Liver (tissue), 8 donors: ENCODE measurements at regions not wholly inside any gene's neighbourhood (a gene's known extent, or its start where the extent isn't known, plus 50 kb on each side); places are given as distances from the start of the nearest gene placed in this dataset.

Experiments used
- DNase-seq: peaks from one replicate; pipeline ENCODE4 v3.0.0-alpha.2; 2017; ENCODE audit warnings: low spot score
- H3K27ac ChIP-seq, 2 donors: one replicate each; pipeline ENCODE4 v1.7.0; 2013; ENCODE audit warnings: inconsistent platforms in 2 of 2, low read length in 2 of 2, control low read depth in 1 of 2, low read depth in 1 of 2, mild to moderate bottlenecking in 1 of 2
- H3K27me3 ChIP-seq, 4 donors: one replicate each; pipeline versions ENCODE4 v1.6.1 to v1.7.0; 2013; ENCODE audit warnings: low read length in 3 of 4, inconsistent platforms in 1 of 4, mild to moderate bottlenecking in 1 of 4, moderate library complexity in 1 of 4; ENCODE audit not compliant: control insufficient read depth in 4 of 4, insufficient read depth in 4 of 4
- H3K36me3 ChIP-seq, 4 donors: one replicate each; pipeline versions ENCODE4 v1.6.1 to v1.7.0; 2013; ENCODE audit warnings: low read length in 3 of 4, mild to moderate bottlenecking in 3 of 4, low read depth in 1 of 4, moderate library complexity in 1 of 4; ENCODE audit not compliant: control insufficient read depth in 4 of 4, insufficient read depth in 3 of 4
- H3K4me1 ChIP-seq, 4 donors: one replicate each; pipeline versions ENCODE4 v1.6.1 to v1.7.0; 2013; ENCODE audit warnings: low read length in 3 of 4, mild to moderate bottlenecking in 3 of 4, moderate library complexity in 1 of 4; ENCODE audit not compliant: control insufficient read depth in 4 of 4, insufficient read depth in 4 of 4
- H3K4me3 ChIP-seq, 3 donors: one replicate each; pipeline versions ENCODE4 v1.6.1 to v1.7.0; 2013; ENCODE audit warnings: low read length in 3 of 3, control low read depth in 1 of 3, low read depth in 1 of 3, mild to moderate bottlenecking in 1 of 3
- H3K9ac ChIP-seq, 2 donors: one replicate each; pipeline ENCODE4 v1.7.0; 2013; ENCODE audit warnings: low read length in 2 of 2, mild to moderate bottlenecking in 2 of 2, moderate library complexity in 2 of 2, control low read depth in 1 of 2, low read depth in 1 of 2
- H3K9me3 ChIP-seq, 4 donors: one replicate each; pipeline versions ENCODE4 v1.6.1 to v1.7.0; 2013; ENCODE audit warnings: low read length in 3 of 4; ENCODE audit not compliant: control insufficient read depth in 4 of 4
- ATF3 ChIP-seq: IDR thresholded peaks from 2 replicates; pipeline ENCODE4 v1.6.1; 2016; ENCODE audit warnings: antibody characterized with exemption
- CTCF ChIP-seq: fragments of 150-350 bp; IDR thresholded peaks from 2 replicates; pipeline ENCODE4 v1.5.1; 2017; ENCODE audit warnings: improper control_type of control experiment, low read depth, low read length; ENCODE audit not compliant: missing input control
- FOXA1 ChIP-seq: IDR thresholded peaks from 2 replicates; pipeline ENCODE4 v1.6.1; 2016; ENCODE audit warnings: antibody characterized with exemption
- FOXA2 ChIP-seq: IDR thresholded peaks from 2 replicates; pipeline ENCODE4 v1.6.1; 2016; ENCODE audit warnings: antibody characterized with exemption
- GABPA ChIP-seq, 2 donors: IDR thresholded peaks in 1 of 2; conservative IDR thresholded peaks in 1 of 2; 2 replicates each; pipeline ENCODE4 v1.6.1; 2016; ENCODE audit warnings: antibody characterized with exemption in 2 of 2, mild to moderate bottlenecking in 1 of 2, moderate library complexity in 1 of 2
- HNF4A ChIP-seq, 2 donors: conservative IDR thresholded peaks; 2 replicates each; pipeline ENCODE4 v1.6.1; 2016; ENCODE audit warnings: antibody characterized with exemption in 2 of 2, mild to moderate bottlenecking in 2 of 2
- HNF4G ChIP-seq: IDR thresholded peaks from 2 replicates; pipeline ENCODE4 v1.6.1; 2016; ENCODE audit warnings: antibody characterized with exemption
- JUND ChIP-seq, 2 donors: IDR thresholded peaks; 2 replicates each; pipeline ENCODE4 v1.6.1; 2016; ENCODE audit warnings: antibody characterized with exemption in 2 of 2
- MAX ChIP-seq: IDR thresholded peaks from 2 replicates; pipeline ENCODE4 v1.6.1; 2016; ENCODE audit warnings: antibody characterized with exemption
- NR2F2 ChIP-seq: IDR thresholded peaks from 2 replicates; pipeline ENCODE4 v1.6.1; 2016; ENCODE audit warnings: antibody characterized with exemption
- RAD21 ChIP-seq, 2 donors: IDR thresholded peaks; 2 replicates each; pipeline ENCODE4 v1.6.1; 2016; ENCODE audit warnings: antibody characterized with exemption in 2 of 2, mild to moderate bottlenecking in 2 of 2
- REST ChIP-seq: IDR thresholded peaks from 2 replicates; pipeline ENCODE4 v1.6.1; 2016; ENCODE audit warnings: antibody characterized with exemption, mild to moderate bottlenecking
- RXRA ChIP-seq, 2 donors: IDR thresholded peaks; 2 replicates each; pipeline ENCODE4 v1.6.1; 2017 to 2018; ENCODE audit warnings: antibody characterized with exemption in 2 of 2, mild to moderate bottlenecking in 1 of 2
- SP1 ChIP-seq: IDR thresholded peaks from 2 replicates; pipeline ENCODE4 v1.6.1; 2018; ENCODE audit warnings: antibody characterized with exemption, mild to moderate bottlenecking
- YY1 ChIP-seq: IDR thresholded peaks from 2 replicates; pipeline ENCODE4 v1.6.1; 2016; ENCODE audit warnings: antibody characterized with exemption, mild to moderate bottlenecking
- ZBTB33 ChIP-seq: IDR thresholded peaks from 2 replicates; pipeline ENCODE4 v1.6.1; 2016; ENCODE audit warnings: antibody characterized with exemption
- WGBS: extraction: QIAGEN DNeasy Blood & Tissue Kit; methylation state at CpG from one replicate; pipeline ENCODE4 v1.1.7; 2013; 5-methylcytosine and 5-hydroxymethylcytosine counted together
- donor health status: healthy.
- donor health status: healthy.
- donor health status: healthy.
- donor health status: healthy.
- donor health status: healthy.

GRCh38 chr6:95133578-95133977, 443.8 kb upstream of the MANEA start:
- TF ChIP-seq NR2F2 (no peak), SP1 (no peak), GABPA (IDR thresholded peaks at IDR 0.05 in 1 of 2, conservative IDR thresholded peaks at IDR 0.05 in 1 of 2) (no peak), RAD21 (IDR thresholded peaks at IDR 0.05) (peak; percentile 80 to 86), REST (no peak), ATF3 (no peak), MAX (no peak), JUND (IDR thresholded peaks at IDR 0.05) (no peak), HNF4A (conservative IDR thresholded peaks at IDR 0.05) (no peak), CTCF (peak; percentile 59), FOXA2 (no peak)
- peaks cover 0 to 10% (median 0%) of the 10 kb centered on the region in 4 donors for H3K4me1 ChIP-seq
- no peak overlapping the region for H3K9ac ChIP-seq
- H3K27me3 ChIP-seq = no peaks in the 10 kb centered on the region
- no peak for DNase-seq
- H3K36me3 ChIP-seq = no peaks in the 10 kb centered on the region
- 10% methylated on average over 5 of the region's 5 CpGs for whole genome bisulfite sequencing
- no peaks in the 10 kb centered on the region for H3K9me3 ChIP-seq
- H3K4me3 ChIP-seq = no peak overlapping the region
- no peak overlapping the region for H3K27ac ChIP-seq

GRCh38 chr6:95135182-95135581, 442.2 kb upstream of the MANEA start:
- Histone ChIP-seq H3K4me1 (peaks cover 0 to 6% (median 0%) of the 10 kb centered on the region in 4 donors), H3K9me3 (no peaks in the 10 kb centered on the region), H3K36me3 (no peaks in the 10 kb centered on the region), H3K4me3 (no peak overlapping the region), H3K9ac (no peak overlapping the region), H3K27ac (no peak overlapping the region), H3K27me3 (no peaks in the 10 kb centered on the region)
- no peak for DNase-seq
- WGBS = 68% methylated on average over 1 of the region's 1 CpG
- no peak for TF ChIP-seq YY1

GRCh38 chr6:95142101-95142500, 435.2 kb upstream of the MANEA start:
- no peak for DNase-seq
- no peak overlapping the region for H3K9ac ChIP-seq
- WGBS = 96% methylated on average over 2 of the region's 2 CpGs
- H3K4me1 ChIP-seq = peaks cover 0 to 15% (median 8%) of the 10 kb centered on the region in 4 donors
- H3K4me3 ChIP-seq = no peak overlapping the region
- H3K9me3 ChIP-seq = no peaks in the 10 kb centered on the region
- H3K27me3 ChIP-seq = no peaks in the 10 kb centered on the region
- no peak overlapping the region for H3K27ac ChIP-seq
- no peaks in the 10 kb centered on the region for H3K36me3 ChIP-seq
- no peak for TF ChIP-seq FOXA2
- no peak for TF ChIP-seq HNF4A (conservative IDR thresholded peaks at IDR 0.05)
- TF ChIP-seq ATF3 = no peak
- no peak for TF ChIP-seq GABPA (IDR thresholded peaks at IDR 0.05 in 1 of 2, conservative IDR thresholded peaks at IDR 0.05 in 1 of 2)
- no peak for TF ChIP-seq HNF4G
- no peak for TF ChIP-seq CTCF
- TF ChIP-seq FOXA1 = no peak
- TF ChIP-seq ZBTB33 = no peak
- TF ChIP-seq YY1 = no peak
- no peak for TF ChIP-seq SP1
- TF ChIP-seq RXRA (IDR thresholded peaks at IDR 0.05) = no peak
- no peak for TF ChIP-seq MAX
- TF ChIP-seq JUND (IDR thresholded peaks at IDR 0.05) = no peak
